IMR-90 (cell line): ENCODE measurements at regions not wholly inside any gene's neighbourhood (a gene's known extent, or its start where the extent isn't known, plus 50 kb on each side); places are given as distances from the start of the nearest gene placed in this dataset.
A peak's percentile ranks its signal among the peaks of the same experiment; 100 is the strongest.

ENCODE experiments used
- ATAC-seq: fragments of 200-7000 bp; cut with Tn5 transposase; 2 replicates; pipeline ENCODE4 v1.9.1; 2020; ENCODE audit warnings: low read depth, mild to moderate bottlenecking, moderate library complexity
- BruUV-seq: library from RNA; stranded (reverse); fragments of 400-500 nt; replicated peaks from 2 replicates; lab custom pipeline; 2021; lab: Mats Ljungman, UMichigan
- CTCF ChIA-PET: fragments of 300-600 bp; formaldehyde crosslinking; extraction: SDS; loops from one replicate; lab custom pipeline; 2021; ENCODE audit warnings: antibody characterized with exemption; lab: Yijun Ruan, JAX
- POLR2A ChIA-PET: fragments of 300-600 bp; sonication (Branson Sonifier 250); formaldehyde crosslinking; loops from one replicate; lab custom pipeline; 2022; ENCODE audit warnings: antibody characterized with exemption; ENCODE audit not compliant: unreplicated experiment; lab: Charles Lee
- DNase-seq: peaks from one replicate; pipeline ENCODE4 v3.0.0; 2013
- H2AFZ ChIP-seq: replicated peaks from 2 replicates; pipeline ENCODE3; 2013; ENCODE audit warnings: low read length, mild to moderate bottlenecking; ENCODE audit not compliant: poor library complexity
- H2AK5ac ChIP-seq: 2 replicates; pipeline ENCODE4 v1.6.1; 2013; ENCODE audit warnings: low read depth, low read length, inconsistent platforms
- H2AK9ac ChIP-seq: replicated peaks from 2 replicates; pipeline ENCODE3; 2013; ENCODE audit warnings: mild to moderate bottlenecking, low read depth, low read length, moderate library complexity; ENCODE audit not compliant: poor library complexity
- H2BK120ac ChIP-seq: 2 replicates; pipeline ENCODE4 v1.6.1; 2013; ENCODE audit warnings: low read depth, low read length, inconsistent platforms
- H2BK15ac ChIP-seq: 3 replicates; pipeline ENCODE4 v1.6.1; 2013; ENCODE audit warnings: low read depth, low read length, inconsistent platforms
- H2BK20ac ChIP-seq: 2 replicates; pipeline ENCODE4 v1.6.1; 2013; ENCODE audit warnings: low read depth, mild to moderate bottlenecking, inconsistent platforms, low read length, moderate library complexity
- H2BK5ac ChIP-seq: 2 replicates; pipeline ENCODE4 v1.6.1; 2013; ENCODE audit warnings: mild to moderate bottlenecking, low read depth, low read length, inconsistent platforms; ENCODE audit not compliant: poor library complexity, severe bottlenecking
- H3K14ac ChIP-seq: replicated peaks from 2 replicates; pipeline ENCODE4 v1.6.1; 2013; ENCODE audit warnings: low read depth, low read length, inconsistent platforms
- H3K18ac ChIP-seq: 2 replicates; pipeline ENCODE4 v1.6.1; 2013; ENCODE audit warnings: low read depth, low read length, control low read depth
- H3K23ac ChIP-seq: 2 replicates; pipeline ENCODE4 v1.6.1; 2013; ENCODE audit warnings: low read depth, low read length, inconsistent platforms
- H3K27ac ChIP-seq: 2 replicates; pipeline ENCODE4 v1.5.1; 2013; ENCODE audit warnings: mild to moderate bottlenecking, control low read depth, low read length; ENCODE audit not compliant: insufficient read depth
- H3K27me3 ChIP-seq: 2 replicates; pipeline ENCODE4 v1.6.1; 2013; ENCODE audit warnings: low read length; ENCODE audit not compliant: control insufficient read depth, insufficient read depth
- H3K36me3 ChIP-seq: 2 replicates; pipeline ENCODE4 v1.6.1; 2013; ENCODE audit warnings: low read length, mixed read lengths; ENCODE audit not compliant: control insufficient read depth, insufficient read depth
- H3K4ac ChIP-seq: 2 replicates; pipeline ENCODE4 v1.6.1; 2013; ENCODE audit warnings: low read depth, low read length, inconsistent platforms
- H3K4me1 ChIP-seq: 2 replicates; pipeline ENCODE4 v1.6.1; 2013; ENCODE audit warnings: low read length, mixed read lengths; ENCODE audit not compliant: control insufficient read depth, insufficient read depth
- H3K4me2 ChIP-seq: 2 replicates; pipeline ENCODE4 v1.6.1; 2013; ENCODE audit warnings: low read depth, mild to moderate bottlenecking, control low read depth, low read length, moderate library complexity
- H3K4me3 ChIP-seq: 2 replicates; pipeline ENCODE4 v1.5.1; 2013; ENCODE audit warnings: low read depth, mild to moderate bottlenecking, control low read depth, low read length, moderate library complexity; ENCODE audit not compliant: insufficient read depth
- H3K56ac ChIP-seq: 2 replicates; pipeline ENCODE4 v1.6.1; 2013; ENCODE audit warnings: low read length, inconsistent platforms; ENCODE audit not compliant: insufficient read depth; ENCODE audit errors: extremely low read depth
- H3K79me1 ChIP-seq, 2 experiments: 2 replicates each; pipeline ENCODE4 v1.6.1; 2013; ENCODE audit warnings: low read length in 2 of 2, inconsistent platforms in 1 of 2, low read depth in 1 of 2
- H3K9ac ChIP-seq: 2 replicates; pipeline ENCODE4 v1.6.1; 2013; ENCODE audit warnings: low read depth, low read length, control low read depth
- H3K9me1 ChIP-seq: 2 replicates; pipeline ENCODE4 v1.6.1; 2013; ENCODE audit warnings: low read length, inconsistent platforms; ENCODE audit not compliant: insufficient read depth
- H3K9me3 ChIP-seq: 2 replicates; pipeline ENCODE4 v1.6.1; 2013; ENCODE audit warnings: low read length; ENCODE audit not compliant: control insufficient read depth, insufficient read depth
- H4K20me1 ChIP-seq: 2 replicates; pipeline ENCODE4 v1.6.1; 2013; ENCODE audit warnings: low read length, inconsistent platforms; ENCODE audit not compliant: insufficient read depth
- H4K5ac ChIP-seq: 2 replicates; pipeline ENCODE4 v1.6.1; 2013; ENCODE audit warnings: mild to moderate bottlenecking, low read depth, low read length, control low read depth
- H4K8ac ChIP-seq, 2 experiments: 2 replicates each; pipeline ENCODE4 v1.6.1; 2013; ENCODE audit warnings: low read depth in 2 of 2, low read length in 2 of 2, control low read depth in 1 of 2, inconsistent platforms in 1 of 2
- H4K91ac ChIP-seq: 2 replicates; pipeline ENCODE4 v1.6.1; 2013; ENCODE audit warnings: low read depth, low read length, inconsistent platforms; ENCODE audit not compliant: insufficient read depth
- BHLHE40 ChIP-seq: fragments of 150-350 bp; IDR thresholded peaks from 2 replicates; pipeline ENCODE4 v1.6.1; 2016; ENCODE audit warnings: mild to moderate bottlenecking, low read depth, low read length
- CEBPB ChIP-seq: IDR thresholded peaks from 2 replicates; pipeline ENCODE4 v1.6.1; 2012; ENCODE audit warnings: low read depth, low read length, improper control_type of control experiment
- CHD1 ChIP-seq: IDR thresholded peaks from 2 replicates; pipeline ENCODE4 v1.6.1; 2012; ENCODE audit warnings: low read depth, low read length, improper control_type of control experiment
- MAFK ChIP-seq: IDR thresholded peaks from 2 replicates; pipeline ENCODE4 v1.6.1; 2012; ENCODE audit warnings: low read depth, low read length, improper control_type of control experiment
- MXI1 ChIP-seq: IDR thresholded peaks from 2 replicates; pipeline ENCODE4 v1.6.1; 2012; ENCODE audit warnings: low read depth, mild to moderate bottlenecking, low read length, moderate library complexity, borderline replicate concordance
- POLR2A ChIP-seq: IDR thresholded peaks from 2 replicates; pipeline ENCODE4 v1.6.1; 2012; ENCODE audit warnings: mild to moderate bottlenecking, low read depth, low read length
- RAD21 ChIP-seq: IDR thresholded peaks from 2 replicates; pipeline ENCODE4 v1.6.1; 2012; ENCODE audit warnings: low read length, improper control_type of control experiment
- RCOR1 ChIP-seq: IDR thresholded peaks from 2 replicates; pipeline ENCODE4 v1.6.1; 2012; ENCODE audit warnings: mild to moderate bottlenecking, low read length, improper control_type of control experiment; ENCODE audit not compliant: insufficient replicate concordance
- RFX5 ChIP-seq: IDR thresholded peaks from 2 replicates; pipeline ENCODE4 v1.8.0; 2012; ENCODE audit warnings: low read depth, mild to moderate bottlenecking, low read length, moderate library complexity
- WGBS, 2 experiments: methylation state at CpG; one replicate each; pipeline versions ENCODE4 v1.1.5 to v1.1.7; 2013; ENCODE audit warnings: missing lambda C conversion rate in 2 of 2; ENCODE audit not compliant: insufficient read length in 1 of 2; ENCODE audit errors: extremely low coverage in 2 of 2; 5-methylcytosine and 5-hydroxymethylcytosine counted together
- dilution Hi-C: fragments of 300-500 bp; cut with HindIII; formaldehyde crosslinking; loops from one replicate; pipeline ENCODE4 v1.14.3; 2018; ENCODE audit warnings: low sequenced_read_pairs; ENCODE audit not compliant: unreplicated experiment
- in situ Hi-C: fragments of 300-500 bp; cut with MboI; formaldehyde crosslinking; loops from 3 replicates; pipeline ENCODE4 v1.14.3; 2019; ENCODE audit warnings: low sequenced_read_pairs, inconsistent platforms, mixed read lengths
- intact Hi-C: fragments of 100-400 bp; cut with micrococcal nuclease; formaldehyde crosslinking; loops from 2 replicates; pipeline ENCODE4 v1.10.0; 2022
- TF ChIP-seq, protein P1 (sequence below): conservative IDR thresholded peaks from 2 replicates; pipeline ENCODE4 v1.5.1; 2012; ENCODE audit warnings: mild to moderate bottlenecking, low read depth, low read length, improper control_type of control experiment
- TF ChIP-seq, protein P2 (sequence below): fragments of 150-350 bp; IDR thresholded peaks from 2 replicates; pipeline ENCODE4 v1.6.1; 2016; ENCODE audit warnings: low read depth, mild to moderate bottlenecking, low read length, moderate library complexity, borderline replicate concordance
- TF ChIP-seq, protein P3 (sequence below): fragments of 150-350 bp; IDR thresholded peaks from 2 replicates; pipeline ENCODE4 v1.6.1; 2017; ENCODE audit warnings: mild to moderate bottlenecking, antibody characterized with exemption, low read length, low read depth

DNA sequence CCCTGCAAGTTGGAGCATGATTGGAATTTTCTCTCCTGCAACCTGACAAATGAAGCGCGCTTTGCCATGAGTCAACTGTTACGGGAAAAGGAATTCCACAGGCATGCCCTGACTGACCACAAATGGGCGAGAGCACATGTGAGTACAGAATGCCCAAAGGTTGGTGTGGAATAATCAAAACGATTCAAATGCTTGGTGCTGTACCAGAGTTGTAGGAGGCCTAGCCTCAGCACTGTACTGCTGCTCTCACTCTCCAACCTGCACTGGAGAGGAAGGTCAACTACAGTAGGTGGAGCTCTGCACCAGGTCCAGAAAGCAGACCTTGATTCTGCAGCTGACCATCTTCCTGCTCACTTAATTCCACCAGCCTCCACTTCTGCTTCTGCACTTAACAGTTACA, 406.9 kb upstream of the ACTBL2 start:
- in situ Hi-C loops (loop anchor here (10.0 kb wide), 1 partner anchor 385 kb away; no protein-coding TSS in a partner anchor), dilution Hi-C loops (no loop called here), intact Hi-C loops (loop anchor here (2.0 to 5.0 kb wide), 4 partner anchors 111 to 391 kb away; no protein-coding TSS in a partner anchor)
- DNase-seq (peak; percentile 83), ATAC-seq (peak; percentile 84)
- H3K23ac ChIP-seq: peak overlapping the region; percentile 43; the same call in 1 of the 2 replicates
- peak overlapping the region; percentile 2; the same call in 1 of the 2 replicates for H2AK5ac ChIP-seq
- peak overlapping the region; percentile 73 for H3K14ac ChIP-seq
- no peak overlapping the region for H3K4me3 ChIP-seq
- no TSS peak for BruUV-seq
- H3K27ac ChIP-seq: no peak overlapping the region
- H3K56ac ChIP-seq: no peak overlapping the region
- H3K9me3 ChIP-seq: no peaks in the 10 kb centered on the region
- H4K8ac ChIP-seq: peak overlapping the region in 1 of 2 experiments; percentile 49; a peak in 2 of 4 replicates
- peaks cover 6% of the 10 kb centered on the region; the same call in 1 of the 2 replicates for H3K9me1 ChIP-seq
- WGBS, 2 experiments: 20% methylated on average over 1 of the region's 5 CpGs; no CpG with 5 or more reads in 1 of the 2 experiments
- TF ChIP-seq BHLHE40 (peak; percentile 64; the same call in 1 of the 2 replicates), RAD21 (peak; percentile 49), MXI1 (peak; percentile 41; the same call in 1 of the 2 replicates), CHD1 (no peak), RFX5 (no peak), CEBPB (no peak), MAFK (no peak), RCOR1 (no peak), POLR2A (no peak)
- TF ChIP-seq, protein P1, sequence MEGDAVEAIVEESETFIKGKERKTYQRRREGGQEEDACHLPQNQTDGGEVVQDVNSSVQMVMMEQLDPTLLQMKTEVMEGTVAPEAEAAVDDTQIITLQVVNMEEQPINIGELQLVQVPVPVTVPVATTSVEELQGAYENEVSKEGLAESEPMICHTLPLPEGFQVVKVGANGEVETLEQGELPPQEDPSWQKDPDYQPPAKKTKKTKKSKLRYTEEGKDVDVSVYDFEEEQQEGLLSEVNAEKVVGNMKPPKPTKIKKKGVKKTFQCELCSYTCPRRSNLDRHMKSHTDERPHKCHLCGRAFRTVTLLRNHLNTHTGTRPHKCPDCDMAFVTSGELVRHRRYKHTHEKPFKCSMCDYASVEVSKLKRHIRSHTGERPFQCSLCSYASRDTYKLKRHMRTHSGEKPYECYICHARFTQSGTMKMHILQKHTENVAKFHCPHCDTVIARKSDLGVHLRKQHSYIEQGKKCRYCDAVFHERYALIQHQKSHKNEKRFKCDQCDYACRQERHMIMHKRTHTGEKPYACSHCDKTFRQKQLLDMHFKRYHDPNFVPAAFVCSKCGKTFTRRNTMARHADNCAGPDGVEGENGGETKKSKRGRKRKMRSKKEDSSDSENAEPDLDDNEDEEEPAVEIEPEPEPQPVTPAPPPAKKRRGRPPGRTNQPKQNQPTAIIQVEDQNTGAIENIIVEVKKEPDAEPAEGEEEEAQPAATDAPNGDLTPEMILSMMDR: no peak; the same call in 1 of the 2 replicates
- TF ChIP-seq, protein P2, sequence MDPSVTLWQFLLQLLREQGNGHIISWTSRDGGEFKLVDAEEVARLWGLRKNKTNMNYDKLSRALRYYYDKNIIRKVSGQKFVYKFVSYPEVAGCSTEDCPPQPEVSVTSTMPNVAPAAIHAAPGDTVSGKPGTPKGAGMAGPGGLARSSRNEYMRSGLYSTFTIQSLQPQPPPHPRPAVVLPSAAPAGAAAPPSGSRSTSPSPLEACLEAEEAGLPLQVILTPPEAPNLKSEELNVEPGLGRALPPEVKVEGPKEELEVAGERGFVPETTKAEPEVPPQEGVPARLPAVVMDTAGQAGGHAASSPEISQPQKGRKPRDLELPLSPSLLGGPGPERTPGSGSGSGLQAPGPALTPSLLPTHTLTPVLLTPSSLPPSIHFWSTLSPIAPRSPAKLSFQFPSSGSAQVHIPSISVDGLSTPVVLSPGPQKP: no peak
- TF ChIP-seq, protein P3, sequence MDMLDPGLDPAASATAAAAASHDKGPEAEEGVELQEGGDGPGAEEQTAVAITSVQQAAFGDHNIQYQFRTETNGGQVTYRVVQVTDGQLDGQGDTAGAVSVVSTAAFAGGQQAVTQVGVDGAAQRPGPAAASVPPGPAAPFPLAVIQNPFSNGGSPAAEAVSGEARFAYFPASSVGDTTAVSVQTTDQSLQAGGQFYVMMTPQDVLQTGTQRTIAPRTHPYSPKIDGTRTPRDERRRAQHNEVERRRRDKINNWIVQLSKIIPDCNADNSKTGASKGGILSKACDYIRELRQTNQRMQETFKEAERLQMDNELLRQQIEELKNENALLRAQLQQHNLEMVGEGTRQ: no peak
- no peaks in the 10 kb centered on the region for H4K20me1 ChIP-seq
- no peak overlapping the region for H2BK5ac ChIP-seq
- H3K18ac ChIP-seq: 0 out of 2 replicates have a peak overlapping the region, but pooled peaks have one; percentile 10
- H3K27me3 ChIP-seq: no peaks in the 10 kb centered on the region
- peak overlapping the region; percentile 69 for H3K4ac ChIP-seq
- peak overlapping the region; percentile 47 for H2AFZ ChIP-seq
- H4K91ac ChIP-seq: no peak overlapping the region
- POLR2A ChIA-PET: no interaction called here
- no peak overlapping the region for H3K9ac ChIP-seq
- CTCF ChIA-PET: interaction anchor here (0.6 to 0.7 kb wide), 2 partner anchors 11 to 54 kb away, joined by 3 to 4 read pairs; no protein-coding TSS in a partner anchor
- H2BK120ac ChIP-seq: peak overlapping the region; percentile 60
- H3K4me1 ChIP-seq: peaks cover 10% of the 10 kb centered on the region
- H2AK9ac ChIP-seq: no peak overlapping the region
- H2BK15ac ChIP-seq: peak overlapping the region; percentile 64; the same call in 1 of the 3 replicates
- H3K79me1 ChIP-seq: no peaks in the 10 kb centered on the region
- H2BK20ac ChIP-seq: peak overlapping the region; percentile 87
- H4K5ac ChIP-seq: no peak overlapping the region
- H3K4me2 ChIP-seq: peak overlapping the region; percentile 19
- H3K36me3 ChIP-seq: no peaks in the 10 kb centered on the region
